ENCODE measurements at regions not wholly inside any gene's neighbourhood (a gene's known extent, or its start where the extent isn't known, plus 50 kb on each side); places are given as distances from the start of the nearest gene placed in this dataset. TPM values are rescaled to one million over a fixed set of nuclear protein-coding genes. Genes with fewer than 3 reads are reported as not detected.

GRCh38 chr4:166673911-166674310 is 560.4 kb downstream of the SPOCK3 start:
- no peaks in the 10 kb centered on the region for H3K79me2 ChIP-seq (ENCODE audit: low read length)
- no peak for DNase-seq
- peaks cover 64% of the 10 kb centered on the region for H3K9me3 ChIP-seq (ENCODE audit: low read length)
- no peak overlapping the region for H3K4me3 ChIP-seq (ENCODE audit: low read length)
- no peak overlapping the region for H3K4me2 ChIP-seq (ENCODE audit: low read depth, low read length, poor library complexity, severe bottlenecking)
- H2AFZ ChIP-seq (ENCODE audit: low read length) = no peak overlapping the region
- H3K27ac ChIP-seq (ENCODE audit: low read length) = no peak overlapping the region
- no peaks in the 10 kb centered on the region for H3K4me1 ChIP-seq (ENCODE audit: low read length)
- H3K9me2 ChIP-seq (replicated peaks; ENCODE audit: insufficient read depth, low read length) = no peaks in the 10 kb centered on the region
- H3K36me3 ChIP-seq (ENCODE audit: insufficient read depth, low read length) = no peaks in the 10 kb centered on the region
- no peaks in the 10 kb centered on the region for H4K20me1 ChIP-seq (ENCODE audit: insufficient read depth, low read depth, low read length)
- H3K9ac ChIP-seq (ENCODE audit: low read length) = no peak overlapping the region
- no peaks in the 10 kb centered on the region for H3K27me3 ChIP-seq (ENCODE audit: low read length)

GRCh38 chr4:166675411-166675810 is 558.9 kb downstream of the SPOCK3 start:
- H3K4me1 ChIP-seq (ENCODE audit: low read length) = no peaks in the 10 kb centered on the region
- H3K27me3 ChIP-seq (ENCODE audit: low read length) = no peaks in the 10 kb centered on the region
- H3K9me2 ChIP-seq (replicated peaks; ENCODE audit: insufficient read depth, low read length) = no peaks in the 10 kb centered on the region
- H3K9ac ChIP-seq (ENCODE audit: low read length) = no peak overlapping the region
- no peaks in the 10 kb centered on the region for H3K36me3 ChIP-seq (ENCODE audit: insufficient read depth, low read length)
- no peaks in the 10 kb centered on the region for H3K79me2 ChIP-seq (ENCODE audit: low read length)
- H3K27ac ChIP-seq (ENCODE audit: low read length) = no peak overlapping the region
- H4K20me1 ChIP-seq (ENCODE audit: insufficient read depth, low read depth, low read length) = no peaks in the 10 kb centered on the region
- DNase-seq = no peak
- H3K9me3 ChIP-seq (ENCODE audit: low read length) = peaks cover 68% of the 10 kb centered on the region
- no peak overlapping the region for H3K4me3 ChIP-seq (ENCODE audit: low read length)
- no peak overlapping the region for H3K4me2 ChIP-seq (ENCODE audit: low read depth, low read length, poor library complexity, severe bottlenecking)
- no peak overlapping the region for H2AFZ ChIP-seq (ENCODE audit: low read length)

- peaks cover 72% of the 10 kb centered on the region for H3K9me3 ChIP-seq (ENCODE audit: low read length)
- H3K9ac ChIP-seq (ENCODE audit: low read length) = no peak overlapping the region
- no peaks in the 10 kb centered on the region for H3K36me3 ChIP-seq (ENCODE audit: insufficient read depth, low read length)
- no peak overlapping the region for H2AFZ ChIP-seq (ENCODE audit: low read length)
- no peak overlapping the region for H3K4me2 ChIP-seq (ENCODE audit: low read depth, low read length, poor library complexity, severe bottlenecking)
- DNase-seq = no peak
- H3K27ac ChIP-seq (ENCODE audit: low read length) = no peak overlapping the region
- H3K4me3 ChIP-seq (ENCODE audit: low read length) = no peak overlapping the region
- H3K9me2 ChIP-seq (replicated peaks; ENCODE audit: insufficient read depth, low read length) = no peaks in the 10 kb centered on the region
- H3K79me2 ChIP-seq (ENCODE audit: low read length) = no peaks in the 10 kb centered on the region
- H3K4me1 ChIP-seq (ENCODE audit: low read length) = no peaks in the 10 kb centered on the region
- no peaks in the 10 kb centered on the region for H4K20me1 ChIP-seq (ENCODE audit: insufficient read depth, low read depth, low read length)
- no peaks in the 10 kb centered on the region for H3K27me3 ChIP-seq (ENCODE audit: low read length)
Measured at GRCh38 chr4:166680796-166681195, 553.5 kb downstream of the SPOCK3 start.

GRCh38 chr4:166682200-166682599 is 552.1 kb downstream of the SPOCK3 start:
- Histone ChIP-seq H2AFZ (ENCODE audit: low read length) (no peak overlapping the region), H3K79me2 (ENCODE audit: low read length) (no peaks in the 10 kb centered on the region), H3K27me3 (ENCODE audit: low read length) (no peaks in the 10 kb centered on the region), H4K20me1 (ENCODE audit: insufficient read depth, low read depth, low read length) (no peaks in the 10 kb centered on the region), H3K4me2 (ENCODE audit: low read depth, low read length, poor library complexity, severe bottlenecking) (no peak overlapping the region), H3K9me3 (ENCODE audit: low read length) (peaks cover 68% of the 10 kb centered on the region), H3K4me3 (ENCODE audit: low read length) (no peak overlapping the region), H3K4me1 (ENCODE audit: low read length) (no peaks in the 10 kb centered on the region), H3K9ac (ENCODE audit: low read length) (no peak overlapping the region), H3K9me2 (replicated peaks; ENCODE audit: insufficient read depth, low read length) (no peaks in the 10 kb centered on the region), H3K27ac (ENCODE audit: low read length) (no peak overlapping the region), H3K36me3 (ENCODE audit: insufficient read depth, low read length) (no peaks in the 10 kb centered on the region)
- no peak for DNase-seq

Small RNA genes in the stretch of these regions (small RNA-seq; reads per million reads assigned to genes)
- gene RF00019 = not detected
